Neural crest cell (in vitro differentiated cells): ENCODE measurements at regions not wholly inside any gene's neighbourhood (a gene's known extent, or its start where the extent isn't known, plus 50 kb on each side); places are given as distances from the start of the nearest gene placed in this dataset.

ENCODE experiments used
- DNase-seq: peaks from one replicate; pipeline ENCODE4 v3.0.0; 2021; ENCODE audit warnings: low read depth, mixed read lengths, low spot score
- H3K27ac Mint-ChIP-seq: one replicate; pipeline ENCODE4 v1.8.0; 2021; ENCODE audit warnings: mild to moderate bottlenecking, mixed read lengths; ENCODE audit not compliant: unreplicated experiment
- H3K27me3 Mint-ChIP-seq: 2 replicates; pipeline ENCODE4 v1.8.0; 2021; ENCODE audit warnings: low read depth, mild to moderate bottlenecking, mixed read lengths
- H3K36me3 Mint-ChIP-seq: 2 replicates; pipeline ENCODE4 v1.8.0; 2021; ENCODE audit warnings: low read depth, mild to moderate bottlenecking, mixed read lengths
- H3K4me1 Mint-ChIP-seq: 2 replicates; pipeline ENCODE4 v1.8.0; 2021; ENCODE audit warnings: mixed read lengths
- H3K4me3 Mint-ChIP-seq: one replicate; pipeline ENCODE4 v1.8.0; 2021; ENCODE audit warnings: mild to moderate bottlenecking, mixed read lengths
- H3K9me3 Mint-ChIP-seq: 2 replicates; pipeline ENCODE4 v1.8.0; 2021; ENCODE audit warnings: mixed read lengths
- CTCF ChIP-seq: fragments of 200-600 bp; sonication (generic); conservative IDR thresholded peaks from 2 replicates; pipeline ENCODE4 v1.5.0; 2021; ENCODE audit warnings: antibody characterized with exemption, mild to moderate bottlenecking

DNA sequence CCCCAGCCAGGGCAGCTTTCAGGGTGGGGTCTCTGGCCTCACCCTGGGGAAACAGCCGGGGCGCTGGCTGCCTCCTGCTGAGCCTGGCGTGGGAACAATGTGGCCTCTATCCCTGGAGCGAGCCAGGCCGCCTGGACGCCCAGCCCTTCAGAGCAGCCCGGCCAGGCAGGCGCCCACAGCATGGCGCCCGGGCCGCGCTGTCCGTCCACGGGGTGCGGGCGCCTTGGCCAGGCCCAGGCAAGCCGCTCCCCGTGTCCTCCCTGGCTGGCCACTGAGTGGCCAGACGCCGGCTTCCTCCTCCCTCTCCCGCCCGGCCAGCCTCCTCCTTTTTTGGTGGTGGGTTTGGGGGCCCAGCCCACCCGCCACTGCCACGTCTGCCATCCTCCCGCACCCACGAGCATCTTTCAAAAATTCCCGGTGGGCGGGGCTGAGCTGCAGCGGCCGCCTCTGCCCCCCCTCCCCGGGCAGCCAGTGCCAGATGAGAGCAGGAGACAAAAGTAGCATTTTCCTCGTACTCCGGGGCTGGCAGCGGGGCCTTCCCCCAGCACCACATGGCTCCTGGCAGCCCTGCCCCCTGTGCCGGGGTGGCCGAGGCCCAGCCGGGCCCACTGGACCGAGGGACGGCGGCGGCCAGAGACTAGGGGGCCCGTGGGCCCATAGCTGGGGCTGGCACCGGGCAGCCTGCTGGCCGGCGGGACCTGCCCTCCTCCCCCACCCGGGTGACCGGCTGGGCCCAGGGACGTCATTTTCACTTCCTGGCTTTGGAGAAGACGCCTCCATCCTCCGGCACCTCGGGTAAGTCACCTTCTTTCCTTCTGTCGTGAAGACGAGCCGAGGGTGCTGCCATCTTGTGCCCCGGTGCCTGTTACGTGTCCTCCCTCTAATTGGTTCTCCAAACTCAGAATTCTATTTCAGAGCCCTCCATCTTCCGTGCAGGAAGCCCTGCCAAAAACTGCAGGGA, 70.2 kb upstream of the PPARA start:
- peaks cover 3% of the 10 kb centered on the region for H3K4me1 Mint-ChIP-seq
- H3K27me3 Mint-ChIP-seq = peaks cover 20% of the 10 kb centered on the region
- no peaks in the 10 kb centered on the region for H3K9me3 Mint-ChIP-seq
- H3K27ac Mint-ChIP-seq = no peak overlapping the region
- DNase-seq = no peak
- H3K4me3 Mint-ChIP-seq = no peak overlapping the region
- no peaks in the 10 kb centered on the region for H3K36me3 Mint-ChIP-seq
- no peak for TF ChIP-seq CTCF

DNA sequence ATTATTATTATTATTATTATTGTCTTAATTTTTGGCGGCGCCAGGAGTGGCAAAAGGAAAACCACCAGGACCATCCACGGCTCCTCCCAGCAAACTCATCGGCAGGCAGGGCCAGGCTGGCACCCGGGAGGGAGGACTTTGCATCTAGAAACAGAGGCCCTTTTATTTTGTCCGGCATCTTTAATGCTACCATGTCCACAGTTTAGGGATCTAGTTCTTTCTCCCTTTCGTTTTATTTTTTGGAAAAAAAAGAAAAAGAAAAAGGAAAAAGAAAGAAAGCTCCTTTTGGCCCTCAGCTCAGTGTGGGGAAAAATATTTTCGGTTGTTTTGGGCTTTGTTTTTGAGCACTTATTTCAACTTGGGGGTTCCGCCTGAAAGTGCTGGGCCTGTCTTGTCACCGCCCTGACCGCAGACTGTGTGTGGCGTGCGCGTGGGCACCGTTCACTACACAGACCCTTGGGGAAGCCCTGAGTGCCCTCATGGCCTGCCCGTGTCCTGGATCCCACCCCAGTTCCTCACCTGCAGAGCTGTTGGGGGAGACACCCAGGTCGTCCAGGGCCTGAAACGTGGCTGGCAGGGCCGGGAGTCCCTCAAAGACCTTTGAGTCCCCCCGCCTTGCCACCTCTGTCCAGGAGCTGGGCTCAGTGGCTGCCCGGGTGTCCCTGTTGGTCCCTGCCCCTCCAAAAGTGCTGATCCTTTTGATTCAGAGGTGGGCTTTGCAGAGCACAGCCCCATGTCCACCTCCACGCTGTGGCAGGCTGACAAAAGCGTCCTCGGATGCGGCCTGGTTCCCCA, 69.1 kb upstream of the PPARA start:
- TF ChIP-seq CTCF = no peak
- DNase-seq = no peak
- H3K4me3 Mint-ChIP-seq = no peak overlapping the region
- peaks cover 15% of the 10 kb centered on the region for H3K27me3 Mint-ChIP-seq
- H3K9me3 Mint-ChIP-seq = no peaks in the 10 kb centered on the region
- no peaks in the 10 kb centered on the region for H3K36me3 Mint-ChIP-seq
- peaks cover under 1% of the 10 kb centered on the region for H3K4me1 Mint-ChIP-seq
- no peak overlapping the region for H3K27ac Mint-ChIP-seq

GRCh38 chr22:46081831-46082210, 68.5 kb upstream of the PPARA start:
- peaks cover 2% of the 10 kb centered on the region for H3K4me1 Mint-ChIP-seq
- H3K27ac Mint-ChIP-seq = no peak overlapping the region
- H3K9me3 Mint-ChIP-seq = no peaks in the 10 kb centered on the region
- no peak for TF ChIP-seq CTCF
- no peaks in the 10 kb centered on the region for H3K36me3 Mint-ChIP-seq
- DNase-seq = no peak
- H3K4me3 Mint-ChIP-seq = no peak overlapping the region
- peaks cover 10% of the 10 kb centered on the region for H3K27me3 Mint-ChIP-seq

DNA sequence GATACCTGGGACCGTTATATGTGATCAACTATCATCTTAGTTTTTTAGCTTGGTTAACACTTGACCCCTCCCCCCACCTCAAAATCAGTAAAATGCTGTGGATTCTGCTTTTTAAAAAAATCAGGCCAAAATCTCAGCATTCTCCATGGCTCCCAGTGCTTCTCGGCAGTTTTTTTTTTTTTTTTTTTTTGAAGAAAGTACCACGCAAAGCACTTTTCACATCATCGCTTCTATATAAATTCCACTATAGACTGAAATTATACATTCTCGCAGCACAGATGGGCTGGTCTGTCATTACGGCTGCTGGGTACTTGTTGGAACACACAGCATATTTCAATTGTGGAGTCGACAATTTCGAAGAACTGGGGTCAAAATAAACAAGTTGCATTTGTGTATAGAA, 67.7 kb upstream of the PPARA start:
- H3K27me3 Mint-ChIP-seq = peaks cover 2% of the 10 kb centered on the region
- no peak for TF ChIP-seq CTCF

DNA sequence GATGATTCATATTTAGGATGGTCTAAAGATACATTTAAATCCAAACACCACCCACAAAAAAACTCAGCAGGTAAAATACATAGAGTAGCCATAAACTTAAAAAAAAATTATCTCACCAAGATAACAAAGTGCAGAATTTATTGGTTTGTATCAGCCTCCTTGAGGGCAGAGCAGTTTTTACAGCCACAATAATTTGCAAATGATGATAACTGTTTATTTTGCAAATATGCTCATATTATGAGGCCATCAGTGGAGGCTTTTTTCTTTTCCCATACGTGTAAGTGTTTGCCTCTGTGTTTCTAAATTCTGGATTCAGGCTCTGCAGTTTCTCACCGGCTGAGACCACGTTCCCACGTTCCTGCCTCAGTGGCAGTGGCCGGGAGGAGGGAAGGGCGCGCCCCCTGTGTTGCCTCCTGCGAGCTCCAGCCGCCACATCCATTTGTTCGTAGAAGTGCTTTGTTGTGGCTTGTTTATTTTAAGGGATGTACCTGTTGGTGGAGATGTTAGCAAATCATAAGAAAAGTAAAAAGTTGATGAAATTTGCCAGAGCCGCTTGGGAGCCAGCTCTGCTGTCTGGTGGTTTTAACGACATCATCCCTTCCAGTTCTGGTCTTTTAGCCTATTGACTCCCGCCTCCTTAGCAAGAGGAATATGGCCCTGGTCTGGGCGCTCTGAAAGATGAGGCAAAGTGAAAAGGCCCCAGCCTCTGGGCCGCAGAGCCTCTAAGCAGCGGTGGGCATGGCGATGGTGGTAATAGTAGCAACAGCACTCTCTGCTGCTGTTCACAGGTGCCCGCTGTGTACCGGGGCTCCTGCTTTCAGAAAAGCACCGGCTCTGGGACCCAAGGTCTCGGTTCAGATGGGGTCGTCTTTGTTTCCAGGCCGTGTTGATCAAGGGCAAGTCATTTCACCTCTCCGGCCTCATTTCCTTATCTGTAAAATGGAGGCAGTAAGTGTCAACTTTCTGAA, 66.7 kb upstream of the PPARA start:
- no peaks in the 10 kb centered on the region for H3K36me3 Mint-ChIP-seq
- no peak for TF ChIP-seq CTCF
- H3K4me3 Mint-ChIP-seq = no peak overlapping the region
- no peaks in the 10 kb centered on the region for H3K27me3 Mint-ChIP-seq
- H3K9me3 Mint-ChIP-seq = no peaks in the 10 kb centered on the region
- DNase-seq = no peak
- H3K4me1 Mint-ChIP-seq = peaks cover 4% of the 10 kb centered on the region
- H3K27ac Mint-ChIP-seq = no peak overlapping the region

More for the DNA sequence above, 67.7 kb upstream of the PPARA start:
- Mint-ChIP-seq H3K4me3 (no peak overlapping the region), H3K27ac (no peak overlapping the region), H3K36me3 (no peaks in the 10 kb centered on the region), H3K9me3 (no peaks in the 10 kb centered on the region), H3K4me1 (peaks cover 4% of the 10 kb centered on the region)
- no peak for DNase-seq
